Activated gamma-delta T cell treated with Interleukin-2 at 50 U/mL for 16 hours (primary cell): ENCODE measurements at regions not wholly inside any gene's neighbourhood (a gene's known extent, or its start where the extent isn't known, plus 50 kb on each side); places are given as distances from the start of the nearest gene placed in this dataset.
"Not testable (repeated sequence)": the region's sequence is repeated elsewhere in the genome, so short reads cannot be mapped to it uniquely, and the experiment has no call there.

Experiments
- DNase-seq: peaks from one replicate; pipeline ENCODE4 v3.0.0-alpha.2; 2020

- no peak for DNase-seq
Observed at GRCh38 chr3:10707400-10708215, 108.4 kb upstream of the SLC6A11 start.

DNA sequence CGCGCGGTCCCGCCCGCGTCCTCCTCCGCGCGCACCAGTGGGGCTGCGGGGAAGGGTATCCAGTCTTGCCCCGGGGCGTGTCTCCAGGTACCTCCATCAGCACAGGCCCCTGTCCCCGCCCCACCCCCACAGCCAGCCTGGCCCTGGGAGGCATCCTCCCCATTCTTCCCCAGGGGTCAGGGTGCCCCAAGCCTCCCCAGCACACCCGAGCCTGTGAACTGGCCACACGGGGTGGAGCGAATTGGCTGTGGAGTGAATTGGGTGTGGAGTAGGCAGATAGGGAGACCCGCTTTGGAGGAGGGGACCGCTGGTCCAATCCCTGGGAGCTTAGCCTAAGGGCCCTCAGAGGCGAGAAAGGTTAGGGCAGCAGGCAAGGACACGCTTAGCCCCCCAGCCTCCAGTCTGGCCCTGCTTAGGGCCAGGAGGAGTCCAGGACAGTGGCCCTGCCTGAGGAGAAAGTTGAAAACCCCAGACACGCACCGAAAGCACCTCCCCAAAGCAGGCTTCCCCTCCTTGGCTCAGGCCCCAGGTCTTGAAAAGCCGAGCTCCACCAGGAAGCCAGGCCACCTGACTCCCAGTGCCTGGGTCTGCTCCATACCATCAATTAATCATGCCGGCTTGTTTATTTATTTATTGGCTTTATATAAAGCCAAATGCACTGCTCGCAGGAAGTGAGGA, 107.7 kb upstream of the SLC6A11 start:
- no peak for DNase-seq

DNA sequence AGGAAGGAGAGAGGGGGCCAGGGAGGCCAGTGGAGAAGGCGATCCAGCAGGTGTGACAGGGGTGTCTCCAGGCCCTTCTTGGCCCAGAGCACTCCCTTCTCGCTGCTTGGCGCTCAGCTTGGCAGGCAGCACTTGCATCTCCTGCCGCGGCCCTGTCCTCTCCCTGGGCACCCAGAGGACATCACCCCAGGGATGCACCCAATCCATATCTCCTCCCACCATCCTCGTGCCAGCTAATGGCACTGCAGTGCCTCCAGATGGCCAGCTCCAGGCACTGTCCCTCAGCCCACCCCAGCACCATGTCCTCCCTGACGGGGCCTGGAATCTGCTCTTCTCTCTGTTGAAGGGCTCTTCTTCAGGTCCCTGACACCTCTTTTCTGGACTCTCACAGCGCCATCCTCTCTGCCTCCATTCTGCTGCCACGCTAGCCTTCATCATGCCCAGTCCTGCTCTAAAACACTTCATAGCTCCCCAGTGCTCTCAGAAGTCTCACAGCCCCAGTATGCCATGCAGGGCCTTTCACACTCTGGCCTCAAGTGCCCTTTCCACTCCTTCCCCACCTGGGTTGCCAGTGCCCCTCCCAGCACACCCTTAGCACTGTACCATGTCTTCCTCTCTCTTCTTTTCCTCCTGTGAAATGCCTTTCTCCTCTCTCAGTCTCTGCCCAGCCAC, 106.8 kb upstream of the SLC6A11 start:
- no peak for DNase-seq

DNA sequence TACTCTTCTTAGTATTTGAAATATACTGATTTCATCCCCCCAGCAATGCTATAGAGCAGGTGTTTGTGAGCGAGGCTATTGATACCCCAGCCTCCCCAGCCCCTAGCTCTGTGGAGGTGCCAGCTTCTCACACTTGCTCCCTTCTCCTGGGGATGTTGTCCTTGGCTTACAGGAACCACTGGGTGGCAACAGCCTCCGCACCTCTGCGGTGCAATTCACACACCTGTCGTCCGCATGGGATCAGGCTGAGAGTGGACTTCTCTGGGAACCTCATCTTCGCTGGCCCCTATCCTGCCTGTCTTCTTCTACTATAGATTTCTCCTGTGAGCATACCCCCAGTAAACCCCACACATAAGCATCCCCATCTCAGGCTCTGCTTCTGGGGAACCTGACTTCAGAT, 103.9 kb upstream of the SLC6A11 start:
- no peak for DNase-seq

DNA sequence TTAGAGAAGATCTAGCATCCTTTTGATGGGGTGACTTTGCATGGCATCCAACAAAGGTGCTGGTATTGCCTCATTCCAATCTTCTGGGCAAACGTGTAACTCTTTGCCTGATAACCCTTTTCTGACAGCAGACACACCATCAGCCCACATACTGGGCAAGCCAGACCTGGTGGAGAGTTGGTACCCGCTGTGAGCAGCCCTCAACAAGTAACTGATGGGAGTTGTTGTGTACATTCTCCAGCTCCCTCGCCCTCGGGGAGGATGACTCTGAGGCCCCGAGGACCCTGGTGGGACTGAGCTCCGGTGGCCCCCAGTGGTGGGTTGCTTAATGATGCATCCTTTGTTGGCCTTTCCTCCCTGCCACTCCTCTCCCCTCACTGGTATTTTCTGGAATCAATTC, 102.4 kb upstream of the SLC6A11 start:
- no peak for DNase-seq

- no peak for DNase-seq
Observed at GRCh38 chr3:10715886-10716285, 100.1 kb upstream of the SLC6A11 start.

DNA sequence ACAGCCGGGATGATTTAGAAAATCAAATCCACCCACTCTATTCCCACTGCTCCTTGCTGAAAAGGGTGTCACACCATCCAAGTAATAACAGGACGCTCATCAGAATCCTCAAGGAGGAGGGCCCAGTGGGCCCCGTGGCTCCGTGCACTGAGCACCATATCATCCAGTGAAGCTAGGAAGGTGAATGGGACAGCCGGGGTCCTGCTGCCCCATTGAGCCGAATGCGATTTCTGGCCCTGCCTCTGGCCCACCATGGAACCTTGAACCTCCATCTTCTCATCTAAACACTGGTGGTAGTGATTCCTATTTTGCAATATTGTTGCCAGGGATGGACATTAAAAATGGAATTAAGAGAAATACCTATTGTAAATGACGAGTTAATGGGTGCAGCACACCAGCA, 99.1 kb upstream of the SLC6A11 start:
- DNase-seq, result no peak

DNA sequence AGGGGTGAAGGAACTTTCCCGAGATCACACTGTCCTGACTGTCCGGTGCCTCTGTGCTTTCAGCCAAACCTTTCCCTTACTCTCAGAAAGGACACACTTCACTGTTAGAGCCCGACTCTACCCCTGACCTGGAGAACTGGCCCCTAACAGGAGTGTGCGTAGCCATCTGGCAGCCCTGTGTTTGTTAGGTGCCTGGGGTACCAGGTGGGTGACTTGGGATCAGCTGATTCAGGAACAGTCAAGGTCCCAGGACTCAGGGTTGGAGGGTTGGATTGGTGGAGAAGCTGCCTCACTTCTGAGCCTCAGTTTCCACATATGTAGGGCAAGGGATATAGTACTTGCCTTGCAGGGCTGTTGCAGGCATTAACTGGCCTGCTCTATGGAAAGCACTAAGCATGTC, 98.3 kb upstream of the SLC6A11 start:
- no peak for DNase-seq

- DNase-seq, result no peak
Observed at GRCh38 chr3:10721101-10721500, 94.9 kb upstream of the SLC6A11 start.

GRCh38 chr3:10722911-10723310, 93.1 kb upstream of the SLC6A11 start:
- DNase-seq, result no peak

DNA sequence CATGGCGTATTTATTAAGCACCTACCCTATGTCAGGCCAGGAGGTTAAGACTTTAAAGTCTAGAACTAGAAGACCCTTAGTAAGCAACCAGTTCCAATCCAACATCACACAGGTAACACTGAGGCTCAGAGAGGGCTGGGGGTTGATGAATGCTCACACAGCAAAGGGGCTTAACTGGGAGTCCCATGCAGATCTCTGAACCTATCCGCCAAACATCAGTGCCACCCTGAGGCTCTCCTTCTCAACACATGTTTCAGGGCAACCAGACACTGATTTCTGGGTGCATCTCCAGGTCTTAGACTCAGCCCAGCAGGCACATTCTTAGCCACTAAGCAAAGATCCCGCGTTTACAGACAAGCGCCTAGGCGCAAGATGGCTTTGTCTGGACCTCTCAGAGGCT, 92.0 kb upstream of the SLC6A11 start:
- DNase-seq, result no peak

- no peak for DNase-seq
Observed at GRCh38 chr3:10725067-10725466, 91.0 kb upstream of the SLC6A11 start.

- no peak for DNase-seq
Observed at GRCh38 chr3:10725846-10726245, 90.2 kb upstream of the SLC6A11 start.

DNA sequence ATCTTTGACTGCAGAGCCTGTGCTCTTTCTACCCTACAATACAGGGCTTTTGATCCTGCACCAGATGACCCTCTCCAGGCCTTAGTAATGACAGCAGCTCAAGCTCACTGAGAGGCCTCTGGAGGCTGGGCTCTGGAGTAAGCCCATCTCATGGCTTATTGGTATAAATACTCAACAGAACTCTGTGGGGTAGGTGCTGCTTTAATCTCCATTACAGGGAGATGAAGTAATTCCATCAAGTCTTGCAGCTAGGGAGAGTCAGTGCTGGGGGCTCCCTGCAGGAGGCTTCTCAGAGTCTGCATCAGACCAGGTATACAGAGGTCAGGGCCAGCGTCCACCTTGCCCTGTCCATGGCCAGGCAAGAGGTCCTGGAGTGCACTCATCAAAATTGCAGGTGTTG, 89.2 kb upstream of the SLC6A11 start:
- no peak for DNase-seq

- no peak for DNase-seq
Observed at GRCh38 chr3:10729439-10729838, 86.6 kb upstream of the SLC6A11 start.

DNA sequence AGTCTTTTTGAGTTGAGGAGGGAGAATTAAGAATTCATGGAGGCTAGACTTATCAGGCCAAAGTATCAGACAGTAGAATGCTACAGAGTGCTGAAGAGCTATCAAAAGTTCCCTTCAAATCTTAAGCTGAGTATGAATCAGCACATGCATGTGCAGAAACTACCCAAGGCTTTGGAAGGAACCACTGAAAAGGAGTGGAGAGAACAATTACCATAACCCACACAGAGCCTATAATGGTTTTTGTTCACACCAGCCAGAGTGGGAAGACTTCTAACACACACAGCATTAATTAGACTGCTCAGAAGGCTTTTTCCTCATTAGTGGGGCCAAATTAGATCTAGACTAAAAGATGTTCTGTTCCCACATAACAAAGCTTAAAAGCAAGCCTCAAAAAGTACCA, 83.7 kb upstream of the SLC6A11 start:
- no peak for DNase-seq

- DNase-seq, result no peak
Observed at GRCh38 chr3:10733297-10733696, 82.7 kb upstream of the SLC6A11 start.

DNA sequence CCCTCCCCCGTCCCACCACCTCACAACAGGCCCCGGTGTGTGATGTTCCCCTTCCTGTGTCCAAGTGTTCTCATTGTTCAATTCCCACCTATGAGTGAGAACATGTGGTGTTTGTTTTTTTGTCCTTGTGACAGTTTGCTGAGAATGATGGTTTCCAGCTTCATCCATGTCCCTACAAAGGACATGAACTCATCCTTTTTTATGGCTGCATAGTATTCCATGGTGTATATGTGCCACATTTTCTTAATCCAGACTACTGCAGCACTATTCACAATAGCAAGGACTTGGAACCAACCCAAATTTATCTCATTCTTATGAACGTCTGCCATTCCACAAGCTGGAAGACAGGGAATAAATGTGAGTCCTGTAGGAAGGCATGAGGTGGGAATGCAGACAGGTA, 79.6 kb upstream of the SLC6A11 start:
- not testable (repeated sequence) for DNase-seq

- DNase-seq, result no peak
Observed at GRCh38 chr3:10737785-10738184, 78.2 kb upstream of the SLC6A11 start.

GRCh38 chr3:10738688-10739372, 77.2 kb upstream of the SLC6A11 start:
- DNase-seq, result peak; percentile 75

GRCh38 chr3:10740954-10741353, 75.1 kb upstream of the SLC6A11 start:
- DNase-seq, result no peak

DNA sequence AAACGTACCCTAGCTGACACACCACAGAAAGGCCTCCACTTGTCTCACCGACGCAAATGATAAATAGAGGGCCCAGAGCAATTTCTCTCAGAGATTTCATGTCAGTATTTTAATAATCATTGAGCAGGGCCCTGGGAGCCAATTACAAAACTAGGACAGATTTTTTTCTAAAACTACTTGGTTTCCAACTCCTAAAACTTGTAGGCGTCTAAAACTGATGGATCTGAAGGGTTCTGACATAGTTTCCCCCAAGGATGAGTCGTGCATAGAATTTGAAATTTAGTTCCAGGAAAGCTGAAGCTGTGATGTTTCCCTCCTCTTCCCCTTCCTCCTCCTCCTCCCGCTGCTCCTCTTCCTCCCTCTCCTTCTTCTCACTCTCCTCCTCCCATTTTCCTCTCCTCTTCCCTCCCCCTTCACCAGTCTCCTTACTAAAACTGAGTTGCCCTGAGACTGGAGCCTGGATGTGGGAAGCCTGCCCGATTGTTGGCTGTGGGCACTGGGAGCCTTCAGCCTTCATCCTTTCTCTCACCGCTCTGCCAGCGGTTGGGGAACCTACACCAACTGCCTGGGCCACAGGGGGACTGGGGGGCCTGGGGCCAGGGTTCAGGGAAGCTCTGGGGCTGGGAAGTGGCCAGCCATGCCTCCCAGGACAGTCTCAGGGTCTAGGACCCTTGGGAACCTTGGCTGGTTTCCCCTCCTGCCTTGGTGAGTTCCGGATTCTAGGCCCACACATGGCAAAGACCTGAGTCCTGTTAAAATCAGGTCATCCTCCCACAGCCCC, 73.9 kb upstream of the SLC6A11 start:
- no peak for DNase-seq
